ENCODE measurements at regions not wholly inside any gene's neighbourhood (a gene's known extent, or its start where the extent isn't known, plus 50 kb on each side); places are given as distances from the start of the nearest gene placed in this dataset.

GRCh38 chrX:103157496-103158316 is 57.2 kb upstream of the BEX4 start:
- H3K4me3 ChIP-seq (replicated peaks in 1 of 3; ENCODE audit: insufficient read depth in 1 of 3, low read depth in 2 of 3, low read length in 3 of 3) = no peak overlapping the region
- H3K79me2 ChIP-seq (ENCODE audit: insufficient read depth, low read length) = no peaks in the 10 kb centered on the region
- H3K27ac ChIP-seq (ENCODE audit: extremely low read length, insufficient read depth, low read length) = no peak overlapping the region
- intact Hi-C loops (cut with micrococcal nuclease; ENCODE audit: unreplicated experiment) (loop anchor here (1.0 kb wide), 1 partner anchor 206 kb away; no protein-coding TSS in a partner anchor), in situ Hi-C loops (cut with HindIII; ENCODE audit: extremely low pct_ligation_motif_present, low pct_unique_long_range_greater_than_20kb) (loop anchor here (10.0 kb wide), 1 partner anchor 203 kb away; no protein-coding TSS in a partner anchor)
- no peak overlapping the region for H3K9ac ChIP-seq (ENCODE audit: insufficient read depth, low read depth, low read length)
- no peaks in the 10 kb centered on the region for H3K9me3 ChIP-seq (ENCODE audit: low read length)
- FAIRE-seq (peak; percentile 68), DNase-seq (ENCODE audit: low spot score) (peak; percentile 6), ATAC-seq (no peak)
- H2AFZ ChIP-seq (ENCODE audit: low read length) = no peak overlapping the region
- no peaks in the 10 kb centered on the region for H3K4me1 ChIP-seq (ENCODE audit: insufficient read depth, low read length)
- CTCF ChIA-PET (ENCODE audit: low intra/inter-chr PET ratio, low total read pairs) = interaction anchor here (1.8 to 2.0 kb wide), 2 partner anchors 207 to 223 kb away, joined by 5 to 18 read pairs; no protein-coding TSS in a partner anchor
- POLR2A ChIA-PET = no interaction called here
- H3K27me3 ChIP-seq (ENCODE audit: control insufficient read depth in 1 of 2, insufficient read depth in 2 of 2, low read length in 2 of 2) = no peaks in the 10 kb centered on the region
- H3K4me2 ChIP-seq (ENCODE audit: low read depth, low read length) = no peak overlapping the region
- no TSS peak for BruUV-seq (replicated peaks)
- H4K20me1 ChIP-seq (ENCODE audit: insufficient read depth, low read length) = no peaks in the 10 kb centered on the region
- no peaks in the 10 kb centered on the region for H3K36me3 ChIP-seq (replicated peaks in 1 of 2; ENCODE audit: control insufficient read depth in 1 of 2, insufficient read depth in 2 of 2, low read length in 2 of 2)
- TF ChIP-seq, protein P1, sequence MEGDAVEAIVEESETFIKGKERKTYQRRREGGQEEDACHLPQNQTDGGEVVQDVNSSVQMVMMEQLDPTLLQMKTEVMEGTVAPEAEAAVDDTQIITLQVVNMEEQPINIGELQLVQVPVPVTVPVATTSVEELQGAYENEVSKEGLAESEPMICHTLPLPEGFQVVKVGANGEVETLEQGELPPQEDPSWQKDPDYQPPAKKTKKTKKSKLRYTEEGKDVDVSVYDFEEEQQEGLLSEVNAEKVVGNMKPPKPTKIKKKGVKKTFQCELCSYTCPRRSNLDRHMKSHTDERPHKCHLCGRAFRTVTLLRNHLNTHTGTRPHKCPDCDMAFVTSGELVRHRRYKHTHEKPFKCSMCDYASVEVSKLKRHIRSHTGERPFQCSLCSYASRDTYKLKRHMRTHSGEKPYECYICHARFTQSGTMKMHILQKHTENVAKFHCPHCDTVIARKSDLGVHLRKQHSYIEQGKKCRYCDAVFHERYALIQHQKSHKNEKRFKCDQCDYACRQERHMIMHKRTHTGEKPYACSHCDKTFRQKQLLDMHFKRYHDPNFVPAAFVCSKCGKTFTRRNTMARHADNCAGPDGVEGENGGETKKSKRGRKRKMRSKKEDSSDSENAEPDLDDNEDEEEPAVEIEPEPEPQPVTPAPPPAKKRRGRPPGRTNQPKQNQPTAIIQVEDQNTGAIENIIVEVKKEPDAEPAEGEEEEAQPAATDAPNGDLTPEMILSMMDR (CRISPR knock-in tag; IDR thresholded peaks at IDR 0.05) = peak; percentile 59
- 0 out of 2 replicates have a peak, but pooled peaks have one; percentile 10 for TF ChIP-seq SMC3 (IDR thresholded peaks at IDR 0.05; ENCODE audit: low read length)
- TF ChIP-seq STAG1 (CRISPR knock-in tag; IDR thresholded peaks at IDR 0.05) = peak; percentile 61
- TF ChIP-seq, protein P2, sequence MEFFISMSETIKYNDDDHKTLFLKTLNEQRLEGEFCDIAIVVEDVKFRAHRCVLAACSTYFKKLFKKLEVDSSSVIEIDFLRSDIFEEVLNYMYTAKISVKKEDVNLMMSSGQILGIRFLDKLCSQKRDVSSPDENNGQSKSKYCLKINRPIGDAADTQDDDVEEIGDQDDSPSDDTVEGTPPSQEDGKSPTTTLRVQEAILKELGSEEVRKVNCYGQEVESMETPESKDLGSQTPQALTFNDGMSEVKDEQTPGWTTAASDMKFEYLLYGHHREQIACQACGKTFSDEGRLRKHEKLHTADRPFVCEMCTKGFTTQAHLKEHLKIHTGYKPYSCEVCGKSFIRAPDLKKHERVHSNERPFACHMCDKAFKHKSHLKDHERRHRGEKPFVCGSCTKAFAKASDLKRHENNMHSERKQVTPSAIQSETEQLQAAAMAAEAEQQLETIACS (CRISPR knock-in tag; IDR thresholded peaks at IDR 0.05) = no peak
- 0% methylated on average over 2 of the region's 2 CpGs for WGBS (ENCODE audit: low lambda C conversion rate)
